Daoy (cell line): ENCODE measurements at regions not wholly inside any gene's neighbourhood (a gene's known extent, or its start where the extent isn't known, plus 50 kb on each side); places are given as distances from the start of the nearest gene placed in this dataset.
"Not testable (repeated sequence)": the region's sequence is repeated elsewhere in the genome, so short reads cannot be mapped to it uniquely, and the experiment has no call there.

Experiments used
- DNase-seq: peaks from one replicate; pipeline ENCODE4 v3.0.0-alpha.2; 2015; ENCODE audit warnings: low read depth

DNA sequence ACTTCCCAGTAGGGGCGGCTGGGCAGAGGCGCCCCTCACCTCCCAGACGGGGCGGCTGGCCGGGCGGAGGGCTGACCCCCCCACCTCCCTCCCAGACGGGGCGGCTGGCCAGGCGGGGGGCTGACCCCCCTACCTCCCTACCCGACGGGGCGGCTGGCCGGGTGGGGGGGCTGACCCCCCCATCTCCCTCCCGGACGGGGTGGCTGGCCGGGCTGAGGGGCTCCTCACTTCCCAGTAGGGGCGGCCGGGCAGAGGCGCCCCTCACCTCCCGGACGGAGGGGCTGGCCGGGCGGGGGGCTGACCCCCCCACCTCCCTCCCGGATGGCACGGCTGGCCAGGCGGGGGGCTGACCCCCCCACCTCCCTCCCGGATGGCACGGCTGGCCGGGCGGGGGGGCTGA is 508.1 kb upstream of the PHF14 start:
- not testable (repeated sequence) for DNase-seq

GRCh38 chr7:10468908-10469307 is 504.8 kb upstream of the PHF14 start:
- no peak for DNase-seq

DNA sequence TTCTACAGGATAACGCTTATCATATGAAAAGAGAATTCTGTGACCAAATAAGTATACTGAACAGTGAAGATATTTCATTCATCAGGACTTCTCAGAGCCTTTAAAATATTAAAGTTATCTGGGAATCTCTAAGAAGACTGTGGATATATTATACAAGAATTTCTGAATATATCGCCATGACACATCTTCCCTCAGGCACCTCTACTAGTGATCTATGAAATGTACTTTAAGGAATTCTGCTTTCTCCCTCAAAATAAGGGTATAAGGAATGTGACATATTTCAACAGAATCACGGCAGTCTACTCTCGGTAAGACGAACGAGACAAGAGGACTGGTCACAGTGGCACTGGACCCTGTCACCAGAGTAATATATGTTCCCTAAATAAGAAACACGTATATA is 504.2 kb upstream of the PHF14 start:
- DNase-seq: no peak

- DNase-seq: no peak
These were observed 502.2 kb upstream of the PHF14 start for GRCh38 chr7:10471280-10472058.

- DNase-seq: no peak
These were observed 501.6 kb upstream of the PHF14 start for GRCh38 chr7:10472115-10472514.

- no peak for DNase-seq
These were observed 500.1 kb upstream of the PHF14 start for GRCh38 chr7:10473569-10473968.

- no peak for DNase-seq
These were observed 499.6 kb upstream of the PHF14 start for GRCh38 chr7:10474048-10474447.

GRCh38 chr7:10475940-10476641 is 497.6 kb upstream of the PHF14 start:
- no peak for DNase-seq

DNA sequence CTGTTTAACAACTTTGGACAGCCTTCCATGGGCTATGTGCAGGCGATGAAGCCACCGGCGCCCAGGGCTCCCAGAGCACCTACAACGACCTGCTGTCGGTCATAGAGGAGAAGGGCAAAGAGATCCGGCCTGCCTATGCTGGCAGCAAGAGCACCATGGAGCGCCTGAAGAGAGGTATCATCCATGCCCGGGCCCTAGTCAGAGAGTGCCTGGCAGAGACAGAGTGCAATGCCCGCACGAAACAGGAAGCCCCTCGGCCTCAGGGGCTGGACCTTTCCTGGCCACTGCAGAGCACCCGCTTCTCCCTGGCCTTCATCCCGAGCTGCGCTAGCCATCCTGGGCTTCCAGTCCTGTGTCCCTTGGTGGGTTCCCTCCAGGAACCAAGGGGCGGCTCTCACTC is 497.0 kb upstream of the PHF14 start:
- no peak for DNase-seq

DNA sequence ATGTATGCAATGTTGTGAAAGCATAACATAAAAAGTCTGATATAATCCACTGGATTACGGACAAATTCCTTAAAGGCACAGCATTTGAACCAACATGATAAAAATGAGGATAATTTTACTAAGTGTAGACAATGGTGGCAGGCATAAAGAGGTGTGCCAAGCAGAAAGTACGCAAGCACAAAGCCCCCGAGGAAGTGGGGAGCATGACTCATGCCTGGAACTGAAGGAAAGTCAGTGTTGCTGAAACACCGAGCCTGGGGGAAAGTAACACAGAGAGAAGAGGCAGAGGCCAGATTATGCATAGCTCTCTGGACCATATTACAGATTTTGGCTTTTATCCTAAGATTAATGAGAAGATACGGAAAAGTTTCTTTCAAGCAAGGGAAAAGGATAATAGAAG is 490.0 kb upstream of the PHF14 start:
- no peak for DNase-seq

GRCh38 chr7:10484767-10485166 is 488.9 kb upstream of the PHF14 start:
- no peak for DNase-seq

DNA sequence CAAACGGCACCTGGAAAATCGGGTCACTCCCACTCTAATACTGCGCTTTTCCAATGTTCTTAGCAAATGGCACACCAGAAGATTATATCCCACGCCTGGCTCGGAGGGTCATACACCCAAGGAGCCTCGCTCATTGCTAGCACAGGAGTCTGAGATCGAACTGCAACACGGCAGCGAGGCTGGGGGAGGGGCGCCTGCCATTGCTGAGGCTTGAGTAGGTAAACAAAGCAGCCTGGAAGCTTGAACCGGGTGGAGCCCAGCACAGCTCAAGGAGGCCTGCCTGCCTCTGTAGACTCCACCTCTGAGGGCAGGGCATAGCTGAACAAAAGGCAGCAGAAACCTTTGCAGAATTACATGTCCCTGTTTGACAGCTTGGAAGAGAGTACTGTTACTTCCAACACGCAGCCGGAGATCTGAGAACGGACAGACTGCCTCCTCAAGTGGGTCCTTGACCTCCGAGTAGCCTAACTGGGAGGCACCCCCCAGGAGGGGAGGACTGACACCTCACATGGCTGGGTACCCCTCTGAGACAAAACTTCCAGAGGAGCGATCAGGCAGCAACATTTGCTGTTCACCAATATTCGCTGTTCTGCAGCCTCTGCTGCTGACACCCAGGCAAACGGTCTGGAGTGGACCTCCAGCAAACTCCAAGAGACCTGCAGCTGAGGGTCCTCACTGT is 472.3 kb upstream of the PHF14 start:
- DNase-seq: not testable (repeated sequence)

GRCh38 chr7:10507032-10507431 is 466.6 kb upstream of the PHF14 start:
- no peak for DNase-seq

GRCh38 chr7:10521306-10521705 is 452.4 kb upstream of the PHF14 start:
- DNase-seq: no peak

- DNase-seq: not testable (repeated sequence)
These were observed 440.2 kb upstream of the PHF14 start for GRCh38 chr7:10533429-10533828.

DNA sequence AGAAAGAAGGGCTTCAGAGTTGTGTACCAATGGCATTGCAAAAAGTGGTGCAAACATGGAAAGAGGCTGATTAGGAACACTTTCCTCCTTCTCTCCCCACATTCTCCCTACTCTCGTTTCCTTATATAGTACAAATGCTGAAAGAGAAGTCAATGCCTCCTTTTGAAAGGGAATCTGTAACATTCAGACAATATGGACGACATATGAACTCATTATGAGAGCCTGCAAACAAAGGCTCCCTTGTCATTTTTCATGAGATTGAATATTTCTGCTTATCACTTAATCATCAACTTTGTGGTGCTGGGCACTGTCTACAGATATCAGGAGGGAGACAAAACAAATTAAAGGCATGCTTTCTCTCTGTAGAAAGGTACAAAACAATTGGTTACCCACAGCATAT is 437.1 kb upstream of the PHF14 start:
- no peak for DNase-seq

DNA sequence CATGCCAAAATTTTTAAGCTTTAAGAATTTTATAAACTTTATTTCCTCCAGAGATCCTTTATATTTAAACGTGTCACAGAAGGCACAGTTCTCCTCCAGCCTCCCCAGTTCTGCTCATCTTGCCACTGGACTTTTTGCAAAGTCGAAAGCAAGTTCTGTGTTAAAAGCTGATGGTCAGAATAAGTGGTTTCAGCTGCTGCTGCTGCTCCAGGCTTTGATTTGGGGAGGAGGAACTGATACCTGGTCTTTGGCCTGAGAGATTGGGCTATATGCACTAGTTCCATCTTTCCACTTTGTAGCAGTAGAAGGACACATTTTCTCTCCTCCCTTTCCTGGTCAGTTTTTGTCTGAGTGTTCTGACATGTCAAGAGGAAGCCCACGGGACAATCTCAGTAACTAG is 435.9 kb upstream of the PHF14 start:
- no peak for DNase-seq

DNA sequence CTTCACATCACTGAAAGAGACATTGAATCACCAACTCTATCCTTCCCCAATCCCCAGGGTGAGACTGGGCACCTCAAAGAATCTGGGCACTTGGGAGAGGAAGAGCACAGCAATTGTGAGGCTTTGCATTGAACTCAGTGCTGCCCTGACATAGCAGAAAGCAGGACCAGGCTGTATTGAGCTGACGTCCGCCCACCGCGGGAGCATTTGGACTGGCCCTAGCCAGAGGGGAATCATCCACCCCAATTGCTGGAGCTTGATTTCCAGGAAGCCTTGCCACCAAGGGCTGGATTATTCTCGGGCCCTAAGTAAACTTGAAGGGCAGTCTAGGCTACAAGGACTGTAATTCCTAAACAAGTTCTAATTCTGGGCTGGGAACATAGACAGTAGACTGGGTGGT is 416.3 kb upstream of the PHF14 start:
- no peak for DNase-seq

DNA sequence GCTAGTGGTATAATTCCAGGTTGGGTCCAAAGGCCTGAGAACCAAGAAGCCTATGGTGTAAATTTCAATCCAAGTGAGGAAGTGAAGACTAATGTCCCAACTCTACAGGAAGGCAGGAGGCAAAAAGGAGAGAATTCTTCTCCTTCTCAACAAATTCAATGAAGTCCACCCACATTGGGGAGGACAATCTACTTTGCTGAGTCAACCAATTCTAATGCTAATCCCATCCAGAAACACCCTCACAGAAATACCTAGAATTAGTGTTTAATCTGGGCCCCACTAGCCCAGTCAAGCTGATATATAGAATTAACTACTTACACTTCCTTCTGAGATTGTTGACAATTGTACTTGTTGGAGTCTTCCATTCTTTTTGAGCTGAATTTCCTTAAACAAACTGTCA is 413.2 kb upstream of the PHF14 start:
- DNase-seq: no peak

DNA sequence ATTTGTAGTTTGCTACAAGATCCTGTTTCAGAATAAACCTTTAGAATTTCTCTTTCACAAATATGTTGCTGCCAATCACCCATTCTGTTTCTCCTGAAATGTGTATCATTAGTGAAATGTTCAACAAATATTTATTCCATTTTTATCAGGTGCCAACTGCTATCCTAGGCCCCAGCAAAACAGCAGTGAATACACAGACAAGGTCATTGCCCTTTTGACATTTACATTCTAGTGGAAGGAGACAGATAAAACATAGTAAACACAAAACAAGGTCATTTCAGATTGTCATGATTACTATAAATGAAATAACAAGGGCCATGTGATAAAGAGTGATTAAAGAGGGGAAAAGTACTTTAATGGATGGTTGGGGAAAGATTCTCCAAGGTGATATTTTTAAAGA is 404.8 kb upstream of the PHF14 start:
- DNase-seq: no peak

DNA sequence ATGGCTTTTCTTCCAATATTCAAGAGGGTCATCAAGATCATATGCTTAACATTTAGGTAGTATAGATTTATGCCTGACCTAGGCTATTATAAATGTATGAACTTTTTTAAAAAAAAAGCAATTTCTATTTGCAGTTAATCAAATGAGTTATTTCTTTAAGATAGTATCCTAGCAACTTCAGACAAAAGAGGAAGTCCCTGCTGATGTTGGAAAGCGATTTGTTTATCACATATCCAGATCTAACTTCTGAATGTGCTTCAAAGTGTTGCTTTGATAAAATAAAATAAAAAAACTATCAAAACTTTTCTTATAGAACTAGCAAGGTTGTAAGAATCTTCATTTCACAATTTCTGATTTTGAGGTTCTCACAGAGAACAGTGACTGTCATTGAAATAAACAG is 401.9 kb upstream of the PHF14 start:
- DNase-seq: no peak

GRCh38 chr7:10577866-10578374 is 395.8 kb upstream of the PHF14 start:
- DNase-seq: no peak

GRCh38 chr7:10579561-10579960 is 394.1 kb upstream of the PHF14 start:
- DNase-seq: no peak
